ENCODE measurements at regions not wholly inside any gene's neighbourhood (a gene's known extent, or its start where the extent isn't known, plus 50 kb on each side); places are given as distances from the start of the nearest gene placed in this dataset.
"Not testable (repeated sequence)": the region's sequence is repeated elsewhere in the genome, so short reads cannot be mapped to it uniquely, and the experiment has no call there.

GRCh38 chr6:133758815-133759335 lies 130.0 kb upstream of the TCF21 start:
- no peak for DNase-seq

- no peak for DNase-seq
Observed at GRCh38 chr6:133759524-133759923, 129.4 kb upstream of the TCF21 start.

GRCh38 chr6:133761706-133762105 lies 127.2 kb upstream of the TCF21 start:
- DNase-seq = no peak

- DNase-seq = no peak
Observed at GRCh38 chr6:133764008-133764753, 124.7 kb upstream of the TCF21 start.

DNA sequence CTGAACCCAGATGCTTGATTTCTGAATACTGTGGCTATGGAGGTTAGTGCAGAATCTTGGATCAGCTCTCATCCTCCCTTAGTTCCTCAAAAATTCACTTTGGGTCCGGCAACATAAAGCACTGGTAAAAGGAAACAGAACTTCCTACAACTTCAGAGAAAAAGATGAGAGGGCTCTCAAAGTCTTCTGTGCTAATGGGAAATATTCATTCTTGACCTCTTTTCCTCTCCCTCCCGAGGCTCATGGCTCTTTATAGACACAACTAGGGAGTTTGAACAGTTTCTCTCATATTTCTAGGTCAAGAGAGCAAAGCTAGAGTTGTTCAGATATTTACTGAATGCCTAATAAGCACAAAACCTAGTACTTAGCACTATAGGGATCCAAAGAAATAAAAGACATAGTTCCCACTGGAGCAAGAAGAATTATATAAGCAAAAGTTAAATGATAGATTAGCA lies 124.1 kb upstream of the TCF21 start:
- DNase-seq = no peak

GRCh38 chr6:133767357-133767970 lies 121.4 kb upstream of the TCF21 start:
- no peak for DNase-seq

- no peak for DNase-seq
Observed at GRCh38 chr6:133768656-133769295, 120.1 kb upstream of the TCF21 start.

GRCh38 chr6:133769463-133769862 lies 119.5 kb upstream of the TCF21 start:
- DNase-seq = no peak

DNA sequence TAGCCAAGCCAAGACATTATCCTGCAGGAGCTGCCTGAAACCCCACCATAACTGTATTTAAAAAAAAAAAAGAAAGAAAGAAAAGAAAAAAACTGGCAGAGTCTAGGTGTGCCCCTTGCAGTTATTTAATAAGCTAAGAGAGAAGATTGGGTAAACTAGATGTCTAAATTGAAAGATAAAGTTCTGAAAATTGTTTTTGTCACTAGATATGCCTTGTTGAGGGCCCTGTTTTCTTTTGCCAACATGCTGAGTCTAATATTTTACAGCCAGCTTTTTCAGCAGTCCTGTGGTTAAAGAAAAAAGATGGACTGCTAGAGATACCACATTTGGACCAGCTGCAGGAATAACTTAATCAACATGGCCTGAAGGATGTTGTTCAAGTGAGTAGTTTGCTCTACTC lies 116.3 kb upstream of the TCF21 start:
- DNase-seq = no peak

DNA sequence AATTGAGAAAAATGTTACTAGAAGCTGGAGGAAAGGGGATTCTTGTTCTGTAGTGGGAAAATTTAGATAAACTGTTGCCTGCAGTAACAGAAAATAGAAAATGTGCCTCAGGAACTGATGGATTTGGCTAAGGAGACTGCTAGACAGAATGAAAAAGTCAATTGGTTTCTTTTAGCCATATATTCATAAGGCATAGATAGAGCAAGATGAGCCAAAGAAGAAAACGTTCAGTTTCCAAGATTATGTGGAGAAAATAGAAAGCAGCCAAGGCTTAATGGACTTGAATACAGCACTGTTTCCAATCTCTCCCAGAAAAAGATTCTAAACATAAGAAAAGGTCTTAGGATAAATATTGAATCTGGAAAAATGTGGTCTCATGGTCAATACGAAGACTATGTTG lies 115.1 kb upstream of the TCF21 start:
- DNase-seq = no peak

DNA sequence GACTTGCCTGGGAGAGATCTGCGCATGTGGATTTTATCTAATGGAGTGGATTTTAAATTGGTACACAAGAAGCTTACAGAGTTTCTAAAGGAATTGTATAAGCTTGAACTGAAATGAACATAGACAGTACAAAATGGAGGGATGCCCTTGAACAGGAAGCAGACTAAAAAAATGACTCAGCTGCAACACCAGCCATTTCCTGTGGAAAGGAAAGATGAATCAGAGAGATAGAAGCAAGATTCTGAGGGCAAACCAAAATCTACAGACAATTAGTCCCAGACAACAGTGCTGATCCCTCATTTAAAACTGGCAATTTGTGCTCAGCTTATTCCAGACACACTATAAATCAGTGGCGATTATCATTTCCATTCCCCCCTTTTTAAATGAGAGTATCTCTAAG lies 114.6 kb upstream of the TCF21 start:
- no peak for DNase-seq

- DNase-seq = no peak
Observed at GRCh38 chr6:133778414-133779130, 110.3 kb upstream of the TCF21 start.

- DNase-seq = no peak
Observed at GRCh38 chr6:133779916-133780695, 108.8 kb upstream of the TCF21 start.

DNA sequence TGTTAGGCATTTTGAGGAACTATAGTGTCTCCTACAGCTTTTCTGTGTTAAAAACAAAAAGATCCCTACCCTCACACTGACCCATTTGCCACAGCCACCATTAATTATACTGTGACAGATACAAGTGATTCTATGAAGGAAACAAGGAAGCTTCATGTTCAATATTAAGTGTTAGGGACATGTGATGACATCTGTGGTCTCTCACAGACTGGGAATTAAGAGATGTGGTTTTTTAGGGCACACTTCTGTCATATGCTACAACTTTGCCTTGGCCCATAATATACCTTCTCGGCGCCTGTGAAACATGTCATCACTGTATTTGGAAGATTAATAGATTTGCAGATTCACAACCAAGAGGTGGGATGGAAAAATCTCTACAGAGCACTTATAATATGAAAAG lies 102.9 kb upstream of the TCF21 start:
- no peak for DNase-seq

GRCh38 chr6:133787122-133787521 lies 101.8 kb upstream of the TCF21 start:
- DNase-seq = no peak

DNA sequence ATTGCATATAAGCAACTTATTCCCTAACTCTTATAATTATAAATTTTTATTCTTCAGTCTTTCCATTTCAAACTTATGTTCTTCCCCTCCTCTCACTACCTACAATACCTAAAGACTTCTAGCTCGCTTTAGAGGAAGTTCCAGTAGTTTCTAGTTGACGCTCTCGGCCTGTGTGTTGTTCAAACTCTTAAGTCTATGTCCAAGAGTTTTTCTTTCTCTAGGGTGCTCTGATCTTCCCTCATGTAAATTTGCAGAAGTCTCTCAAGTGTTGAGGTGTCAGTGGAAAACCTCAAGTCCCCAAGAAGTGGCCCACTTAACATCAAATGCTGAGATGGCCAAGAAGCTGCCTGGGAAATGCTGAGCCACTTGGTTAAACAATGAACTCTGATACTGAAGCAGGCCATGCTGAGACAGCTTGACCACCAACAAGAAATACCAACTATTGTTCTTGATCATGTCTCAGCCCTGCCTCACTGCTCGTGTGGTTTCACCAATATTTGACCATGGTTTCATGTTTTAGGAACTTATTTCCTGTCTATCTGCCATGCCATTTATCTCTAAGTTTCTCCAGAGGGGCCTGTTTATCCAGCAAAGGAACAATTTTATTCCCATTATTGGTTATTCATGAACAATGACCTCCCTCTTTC lies 100.9 kb upstream of the TCF21 start:
- DNase-seq = no peak

DNA sequence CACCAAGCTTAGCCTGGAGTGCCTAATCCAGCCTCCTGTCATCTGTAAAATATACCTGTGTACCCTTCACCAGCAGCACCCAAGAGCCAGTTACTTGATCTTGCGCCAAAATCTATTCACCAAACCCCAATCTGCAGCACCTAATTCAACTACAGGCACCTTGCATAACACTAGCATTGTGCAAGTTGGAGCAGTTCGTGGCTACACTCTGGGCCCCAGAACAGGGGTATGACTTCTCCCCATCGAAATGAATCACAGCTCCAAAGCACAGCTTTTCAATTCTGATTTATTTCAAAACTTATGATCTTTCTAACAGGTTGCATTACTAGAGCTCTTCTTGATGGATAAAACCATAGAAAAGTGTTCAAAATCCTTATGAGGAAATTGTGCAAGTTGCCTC lies 100.4 kb upstream of the TCF21 start:
- no peak for DNase-seq

DNA sequence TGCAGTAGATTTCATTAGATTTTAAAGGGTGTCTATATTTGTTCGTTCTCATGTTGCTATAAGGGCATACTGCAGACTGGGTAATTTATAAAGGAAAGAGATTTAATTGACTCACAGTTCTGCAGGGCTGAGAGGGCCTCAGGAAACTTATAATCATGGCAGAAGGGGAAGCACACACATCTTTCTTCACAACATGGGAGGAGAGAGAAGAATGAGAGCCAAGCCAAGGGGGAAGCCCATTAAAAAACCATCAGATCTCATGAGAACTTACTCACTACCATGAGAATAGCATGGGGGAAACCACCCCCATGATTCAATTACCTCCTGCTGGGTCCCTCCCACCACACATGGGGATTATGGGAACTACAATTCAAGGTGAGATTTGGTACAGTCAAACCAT lies 99.5 kb upstream of the TCF21 start:
- not testable (repeated sequence) for DNase-seq

DNA sequence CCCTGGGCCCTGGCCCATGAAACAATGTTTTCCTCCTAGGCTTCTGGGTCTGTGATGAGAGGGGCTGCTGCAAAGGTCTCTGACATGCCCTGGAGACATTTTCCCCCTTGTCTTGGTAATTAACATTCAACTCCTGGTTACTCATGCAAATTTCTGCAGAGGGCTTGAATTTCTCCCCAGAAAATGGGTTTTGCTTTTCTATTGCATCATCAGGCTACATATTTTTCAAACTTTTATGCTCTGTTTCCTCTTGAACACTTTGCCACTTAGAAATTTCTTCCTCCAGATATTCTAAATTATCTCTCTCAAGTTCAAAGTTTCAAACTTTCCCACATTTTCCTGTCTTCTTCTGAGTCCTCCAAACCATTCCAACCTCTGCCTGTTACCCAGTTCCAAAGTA lies 98.2 kb upstream of the TCF21 start:
- DNase-seq = not testable (repeated sequence)

- not testable (repeated sequence) for DNase-seq
Observed at GRCh38 chr6:133795051-133795450, 93.9 kb upstream of the TCF21 start.

DNA sequence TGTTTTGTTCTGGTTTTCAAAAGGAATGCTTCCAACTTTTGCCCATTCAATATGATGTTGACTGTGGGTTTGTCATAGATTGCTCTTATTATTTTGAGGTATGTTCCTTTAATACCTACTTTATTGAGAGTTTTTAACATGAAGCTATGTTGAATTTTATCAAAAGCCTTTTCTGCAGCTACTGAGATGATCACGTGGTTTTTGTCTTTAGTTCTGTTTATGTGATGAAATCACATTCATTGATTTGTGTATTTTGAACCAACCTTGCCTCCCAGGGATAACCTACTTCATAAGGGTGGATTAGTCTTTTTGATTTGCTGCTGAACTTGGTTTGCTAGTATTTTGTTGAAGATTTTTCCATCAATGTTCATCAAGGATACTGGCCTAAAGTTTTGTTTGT lies 92.7 kb upstream of the TCF21 start:
- no peak for DNase-seq

DNA sequence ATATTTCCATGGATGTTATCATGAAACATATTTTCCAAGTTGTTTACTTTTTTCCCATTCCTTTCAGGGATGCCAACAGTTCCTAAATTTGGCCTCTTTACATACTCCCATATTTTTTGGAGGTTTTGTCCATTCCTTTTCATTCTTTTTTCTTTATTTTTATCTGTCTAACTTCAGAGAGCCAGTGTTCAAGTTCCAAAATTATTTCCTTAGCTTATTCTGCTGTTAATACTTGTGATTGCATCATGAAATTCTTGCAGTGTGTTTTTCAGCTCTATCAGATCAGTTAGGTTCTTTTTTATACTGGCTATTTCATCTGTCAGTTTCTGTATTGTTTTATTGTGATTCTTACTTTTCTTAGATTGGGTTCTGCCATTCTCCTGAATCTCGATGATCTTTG lies 89.9 kb upstream of the TCF21 start:
- DNase-seq = no peak
